H9 (cell line): ENCODE measurements at regions not wholly inside any gene's neighbourhood (a gene's known extent, or its start where the extent isn't known, plus 50 kb on each side); places are given as distances from the start of the nearest gene placed in this dataset.

Experiments used
- DNase-seq: peaks from one replicate; pipeline ENCODE4 v3.0.0-alpha.2; 2017
- H2AFZ ChIP-seq: one replicate; pipeline ENCODE4 v1.6.1; 2013; ENCODE audit warnings: mild to moderate bottlenecking, low read length, control low read depth, moderate library complexity
- H2AK5ac ChIP-seq: 2 replicates; pipeline ENCODE4 v1.6.1; 2013; ENCODE audit warnings: low read length, control low read depth, mixed read lengths; ENCODE audit not compliant: insufficient read length
- H2BK120ac ChIP-seq: one replicate; pipeline ENCODE4 v1.6.1; 2013; ENCODE audit warnings: low read depth, mild to moderate bottlenecking, low read length, control low read depth, inconsistent platforms; ENCODE audit not compliant: poor library complexity, severe bottlenecking
- H2BK12ac ChIP-seq: 2 replicates; pipeline ENCODE4 v1.6.1; 2013; ENCODE audit warnings: low read length, control low read depth, mixed read lengths, low read depth; ENCODE audit not compliant: insufficient read length
- H2BK15ac ChIP-seq: 2 replicates; pipeline ENCODE4 v1.6.1; 2013; ENCODE audit warnings: low read depth, low read length, control low read depth
- H2BK20ac ChIP-seq: one replicate; pipeline ENCODE4 v1.6.1; 2013; ENCODE audit warnings: low read depth, mild to moderate bottlenecking, low read length, control low read depth, inconsistent platforms; ENCODE audit not compliant: poor library complexity, severe bottlenecking
- H2BK5ac ChIP-seq: 2 replicates; pipeline ENCODE4 v1.6.1; 2013; ENCODE audit warnings: low read length, control low read depth, mixed read lengths; ENCODE audit not compliant: insufficient read length
- H3K14ac ChIP-seq: 2 replicates; pipeline ENCODE4 v1.6.1; 2013; ENCODE audit warnings: low read length, control low read depth; ENCODE audit not compliant: insufficient read depth
- H3K18ac ChIP-seq: 2 replicates; pipeline ENCODE4 v1.6.1; 2013; ENCODE audit warnings: low read depth, mild to moderate bottlenecking, mixed read lengths, low read length, control low read depth; ENCODE audit not compliant: insufficient read length
- H3K23ac ChIP-seq: 2 replicates; pipeline ENCODE4 v1.6.1; 2013; ENCODE audit warnings: low read length, control low read depth, mixed read lengths, low read depth; ENCODE audit not compliant: insufficient read length
- H3K23me2 ChIP-seq: 2 replicates; pipeline ENCODE4 v1.6.1; 2013; ENCODE audit warnings: low read depth, mild to moderate bottlenecking, mixed read lengths, low read length, control low read depth; ENCODE audit not compliant: insufficient read length, poor library complexity, severe bottlenecking
- H3K27ac ChIP-seq: 2 replicates; pipeline ENCODE4 v1.5.1; 2013; ENCODE audit warnings: low read length, control low read depth, mixed read lengths, low read depth; ENCODE audit not compliant: insufficient read length
- H3K27me3 ChIP-seq: 2 replicates; pipeline ENCODE4 v1.6.1; 2013; ENCODE audit warnings: low read length, control low read depth, inconsistent platforms; ENCODE audit not compliant: insufficient read depth
- H3K4ac ChIP-seq: 2 replicates; pipeline ENCODE4 v1.6.1; 2013; ENCODE audit warnings: low read depth, mild to moderate bottlenecking, control low read depth, inconsistent platforms, low read length, moderate library complexity
- H3K4me1 ChIP-seq: 2 replicates; pipeline ENCODE4 v1.6.1; 2013; ENCODE audit warnings: low read length, control low read depth, inconsistent platforms; ENCODE audit not compliant: insufficient read depth
- H3K4me2 ChIP-seq: 2 replicates; pipeline ENCODE4 v1.6.1; 2013; ENCODE audit warnings: low read length, control low read depth, mixed read lengths; ENCODE audit not compliant: insufficient read length, insufficient read depth
- H3K56ac ChIP-seq: 2 replicates; pipeline ENCODE4 v1.6.1; 2013; ENCODE audit warnings: low read depth, mild to moderate bottlenecking, mixed read lengths, low read length, control low read depth; ENCODE audit not compliant: insufficient read length
- H3K79me1 ChIP-seq: 2 replicates; pipeline ENCODE4 v1.6.1; 2013; ENCODE audit warnings: low read depth, mild to moderate bottlenecking, moderate library complexity, low read length, control low read depth, inconsistent platforms; ENCODE audit not compliant: insufficient read depth, poor library complexity, severe bottlenecking
- H3K79me2 ChIP-seq: 2 replicates; pipeline ENCODE4 v1.6.1; 2013; ENCODE audit warnings: low read length, control low read depth, inconsistent platforms; ENCODE audit not compliant: insufficient read depth
- H3K9ac ChIP-seq: 2 replicates; pipeline ENCODE4 v1.6.1; 2013; ENCODE audit warnings: low read length, control low read depth, mixed read lengths; ENCODE audit not compliant: insufficient read length; ENCODE audit errors: extremely low read depth
- H3K9me3 ChIP-seq: one replicate; pipeline ENCODE4 v1.6.1; 2013; ENCODE audit warnings: low read depth, low read length, inconsistent platforms; ENCODE audit not compliant: control insufficient read depth
- H3T11ph ChIP-seq: one replicate; pipeline ENCODE4 v1.6.1; 2013; ENCODE audit warnings: mild to moderate bottlenecking, low read length, control low read depth, inconsistent platforms
- H4K20me1 ChIP-seq: one replicate; pipeline ENCODE4 v1.6.1; 2013; ENCODE audit not compliant: control insufficient read depth, insufficient read length, insufficient read depth
- H4K5ac ChIP-seq: 2 replicates; pipeline ENCODE4 v1.6.1; 2013; ENCODE audit warnings: low read depth, mild to moderate bottlenecking, mixed read lengths, low read length, control low read depth; ENCODE audit not compliant: insufficient read length
- H4K8ac ChIP-seq: replicated peaks from 2 replicates; pipeline ENCODE4 v1.6.1; 2013; ENCODE audit warnings: low read length, control low read depth, mixed read lengths, low read depth; ENCODE audit not compliant: insufficient read length
- H4K91ac ChIP-seq: 2 replicates; pipeline ENCODE4 v1.6.1; 2013; ENCODE audit warnings: low read depth, mild to moderate bottlenecking, moderate library complexity, mixed read lengths, low read length, control low read depth; ENCODE audit not compliant: insufficient read length
- H3K27ac Mint-ChIP-seq, 3 experiments: 2 replicates in 2 of 3; 3 replicates in 1 of 3; pipeline ENCODE4 v1.8.0; 2020 to 2021; ENCODE audit warnings: mixed read lengths in 3 of 3, mild to moderate bottlenecking in 1 of 3, moderate library complexity in 1 of 3
- H3K27me3 Mint-ChIP-seq: 2 replicates; pipeline ENCODE4 v1.8.0; 2021; ENCODE audit warnings: low read depth, mild to moderate bottlenecking, moderate library complexity, mixed read lengths
- H3K36me3 Mint-ChIP-seq, 3 experiments: 2 replicates in 2 of 3; 3 replicates in 1 of 3; pipeline ENCODE4 v1.8.0; 2020 to 2021; ENCODE audit warnings: low read depth in 3 of 3, mixed read lengths in 3 of 3; ENCODE audit not compliant: insufficient read depth in 1 of 3
- H3K4me1 Mint-ChIP-seq, 2 experiments: 2 replicates each; pipeline ENCODE4 v1.8.0; 2020; ENCODE audit warnings: mixed read lengths in 2 of 2
- H3K4me3 Mint-ChIP-seq, 2 experiments: 2 replicates in 1 of 2; 3 replicates in 1 of 2; pipeline ENCODE4 v1.8.0; 2020 to 2021; ENCODE audit warnings: mild to moderate bottlenecking in 2 of 2, mixed read lengths in 2 of 2, moderate library complexity in 1 of 2
- H3K9me3 Mint-ChIP-seq, 2 experiments: 2 replicates in 1 of 2; 3 replicates in 1 of 2; pipeline ENCODE4 v1.8.0; 2020; ENCODE audit warnings: mild to moderate bottlenecking in 2 of 2, mixed read lengths in 2 of 2, moderate library complexity in 1 of 2
- CTCF ChIP-seq: fragments of 200-600 bp; sonication (generic); conservative IDR thresholded peaks from 3 replicates; pipeline ENCODE4 v1.8.0; 2021; ENCODE audit warnings: antibody characterized with exemption, mild to moderate bottlenecking
- WGBS: extraction: QIAGEN DNeasy Blood & Tissue Kit; methylation state at CpG from one replicate; pipeline ENCODE4 v1.1.7; 2013; ENCODE audit warnings: missing lambda C conversion rate, low lambda C conversion rate, mixed read lengths; ENCODE audit not compliant: insufficient read length; ENCODE audit errors: extremely low coverage; 5-methylcytosine and 5-hydroxymethylcytosine counted together

- peaks cover 16 to 17% of the 10 kb centered on the region in 2 experiments for H3K4me1 Mint-ChIP-seq
- no peak overlapping the region for H3K27ac ChIP-seq
These were observed 315.8 kb upstream of the LRRC4C start for GRCh38 chr11:41775296-41775695.

More at GRCh38 chr11:41775296-41775695, 315.8 kb upstream of the LRRC4C start:
- Histone ChIP-seq H2BK15ac (no peak overlapping the region), H3K14ac (no peak overlapping the region), H3K18ac (no peak overlapping the region), H4K5ac (no peak overlapping the region), H3K23ac (no peak overlapping the region), H2BK120ac (no peak overlapping the region), H2AK5ac (no peak overlapping the region), H3K9ac (no peak overlapping the region), H3K23me2 (no peaks in the 10 kb centered on the region), H2AFZ (no peak overlapping the region), H3K79me1 (no peaks in the 10 kb centered on the region), H3K9me3 (no peaks in the 10 kb centered on the region), H3K4ac (no peak overlapping the region), H3K27me3 (no peaks in the 10 kb centered on the region), H3T11ph (no peak overlapping the region), H2BK20ac (no peak overlapping the region), H4K91ac (no peak overlapping the region), H3K4me1 (no peaks in the 10 kb centered on the region), H4K8ac (no peak overlapping the region), H3K56ac (no peak overlapping the region), H3K4me2 (no peak overlapping the region), H4K20me1 (no peaks in the 10 kb centered on the region), H2BK5ac (no peak overlapping the region), H3K79me2 (no peaks in the 10 kb centered on the region), H2BK12ac (no peak overlapping the region)
- no peak for DNase-seq
- H3K36me3 Mint-ChIP-seq, result peaks cover 13 to 44% (median 14%) of the 10 kb centered on the region in 3 experiments
- no peak overlapping the region; a peak in 1 of 7 replicates for H3K27ac Mint-ChIP-seq
- TF ChIP-seq CTCF, result no peak
- H3K27me3 Mint-ChIP-seq, result no peaks in the 10 kb centered on the region
- H3K4me3 Mint-ChIP-seq, result no peak overlapping the region
- H3K9me3 Mint-ChIP-seq, result peaks cover 26 to 31% of the 10 kb centered on the region in 2 experiments
- no CpG with 5 or more reads among the region's 1 CpG for WGBS
